CD14-positive monocyte (primary cell): ENCODE measurements at regions not wholly inside any gene's neighbourhood (a gene's known extent, or its start where the extent isn't known, plus 50 kb on each side); places are given as distances from the start of the nearest gene placed in this dataset.

Experiments used
- DNase-seq, 3 donors: peaks; one replicate each; pipeline ENCODE4 v3.0.0-alpha.2; 2011 to 2022
- H2AFZ ChIP-seq: 2 replicates; pipeline ENCODE4 v1.6.0; 2012; ENCODE audit warnings: mild to moderate bottlenecking, low read depth, low read length, inconsistent platforms; ENCODE audit not compliant: insufficient read depth, poor library complexity, severe bottlenecking
- H3K27ac ChIP-seq, 2 donors: 1 replicate in 1 of 2; 2 replicates in 1 of 2; pipeline ENCODE4 v1.5.1; 2012 to 2013; ENCODE audit warnings: low read length in 2 of 2, control low read depth in 1 of 2, inconsistent platforms in 1 of 2, low read depth in 1 of 2, mild to moderate bottlenecking in 1 of 2
- H3K27me3 ChIP-seq, 2 donors: one replicate each; pipeline versions ENCODE4 v1.6.0 to v1.6.1; 2011 to 2013; ENCODE audit warnings: low read length in 2 of 2; ENCODE audit not compliant: control insufficient read depth in 2 of 2, insufficient read depth in 2 of 2
- H3K36me3 ChIP-seq, 2 donors: replicated peaks in 1 of 2; 1 replicate in 1 of 2; 2 replicates in 1 of 2; pipeline versions ENCODE4 v1.5.1 to v1.6.1; 2012 to 2013; ENCODE audit warnings: low read length in 2 of 2, control low read depth in 1 of 2, inconsistent platforms in 1 of 2, mild to moderate bottlenecking in 1 of 2; ENCODE audit not compliant: insufficient read depth in 2 of 2, control insufficient read depth in 1 of 2
- H3K4me1 ChIP-seq, 2 donors: 1 replicate in 1 of 2; 2 replicates in 1 of 2; pipeline versions ENCODE4 v1.5.1 to v1.6.1; 2012 to 2013; ENCODE audit warnings: low read length in 2 of 2, control low read depth in 1 of 2, inconsistent platforms in 1 of 2, mild to moderate bottlenecking in 1 of 2, moderate library complexity in 1 of 2; ENCODE audit not compliant: insufficient read depth in 2 of 2, control insufficient read depth in 1 of 2
- H3K4me2 ChIP-seq: replicated peaks from 2 replicates; pipeline ENCODE3; 2012; ENCODE audit warnings: low read length, moderate library complexity, mild to moderate bottlenecking; ENCODE audit not compliant: poor library complexity, severe bottlenecking; ENCODE audit errors: extremely low read depth
- H3K4me3 ChIP-seq, 3 experiments: fragments of 200-600 bp in 1 of 3; sonication (generic) in 1 of 3; replicated peaks in 1 of 3; 1 replicate in 2 of 3; 2 replicates in 1 of 3; pipeline ENCODE4 v1.5.1; 2011 to 2013; ENCODE audit warnings: low read length in 3 of 3, mild to moderate bottlenecking in 3 of 3, control low read depth in 2 of 3, low read depth in 2 of 3, inconsistent platforms in 1 of 3, moderate library complexity in 1 of 3
- H3K79me2 ChIP-seq: 2 replicates; pipeline ENCODE4 v1.6.0; 2012; ENCODE audit warnings: mild to moderate bottlenecking, control low read depth, inconsistent platforms, low read length, moderate library complexity; ENCODE audit not compliant: insufficient read depth
- H3K9ac ChIP-seq: 2 replicates; pipeline ENCODE4 v1.6.0; 2017; ENCODE audit warnings: low read length, mild to moderate bottlenecking; ENCODE audit not compliant: insufficient read depth, poor library complexity, severe bottlenecking
- H3K9me3 ChIP-seq, 2 donors: replicated peaks in 1 of 2; 1 replicate in 1 of 2; 2 replicates in 1 of 2; pipeline versions ENCODE4 v1.5.1 to v1.6.1; 2012 to 2013; ENCODE audit warnings: low read length in 2 of 2, control low read depth in 1 of 2; ENCODE audit not compliant: control insufficient read depth in 1 of 2, insufficient read depth in 1 of 2
- H4K20me1 ChIP-seq: 2 replicates; pipeline ENCODE4 v1.6.0; 2012; ENCODE audit warnings: mild to moderate bottlenecking, low read length, control low read depth, moderate library complexity; ENCODE audit not compliant: insufficient read depth
- H3K27ac Mint-ChIP-seq, 7 donors: one replicate each; pipeline ENCODE4 v1.8.0; 2020; ENCODE audit warnings: mild to moderate bottlenecking in 7 of 7, mixed read lengths in 7 of 7, moderate library complexity in 6 of 7, inconsistent platforms in 2 of 7
- H3K27me3 Mint-ChIP-seq, 3 donors: one replicate each; pipeline ENCODE4 v1.8.0; 2021 to 2022; ENCODE audit warnings: low read depth in 3 of 3, mild to moderate bottlenecking in 3 of 3, mixed read lengths in 3 of 3, moderate library complexity in 3 of 3, inconsistent platforms in 1 of 3
- H3K36me3 Mint-ChIP-seq, 2 donors: one replicate each; pipeline ENCODE4 v1.8.0; 2020; ENCODE audit warnings: mixed read lengths in 2 of 2, inconsistent platforms in 1 of 2, mild to moderate bottlenecking in 1 of 2
- H3K4me1 Mint-ChIP-seq: one replicate; pipeline ENCODE4 v1.8.0; 2020; ENCODE audit warnings: mild to moderate bottlenecking, mixed read lengths
- H3K4me3 Mint-ChIP-seq, 2 donors: one replicate each; pipeline ENCODE4 v1.8.0; 2020; ENCODE audit warnings: mild to moderate bottlenecking in 2 of 2, mixed read lengths in 2 of 2, moderate library complexity in 1 of 2
- H3K9me3 Mint-ChIP-seq, 7 donors: one replicate each; pipeline ENCODE4 v1.8.0; 2020 to 2022; ENCODE audit warnings: mixed read lengths in 7 of 7, mild to moderate bottlenecking in 6 of 7, moderate library complexity in 6 of 7, inconsistent platforms in 2 of 7
- WGBS: methylation state at CpG from one replicate; pipeline ENCODE4 v1.1.5; 2013; ENCODE audit warnings: missing lambda C conversion rate; ENCODE audit not compliant: insufficient coverage; 5-methylcytosine and 5-hydroxymethylcytosine counted together
- intact Hi-C, 2 donors: fragments of 100-400 bp; cut with micrococcal nuclease; formaldehyde crosslinking; loops; one replicate each; pipeline versions ENCODE4 v1.15.0 to v1.15.1; 2023
- TF ChIP-seq, protein P1 (sequence below): fragments of 200-600 bp; IDR thresholded peaks from one replicate; pipeline ENCODE4 v1.8.0; 2022; ENCODE audit warnings: antibody characterized with exemption, mild to moderate bottlenecking

DNA sequence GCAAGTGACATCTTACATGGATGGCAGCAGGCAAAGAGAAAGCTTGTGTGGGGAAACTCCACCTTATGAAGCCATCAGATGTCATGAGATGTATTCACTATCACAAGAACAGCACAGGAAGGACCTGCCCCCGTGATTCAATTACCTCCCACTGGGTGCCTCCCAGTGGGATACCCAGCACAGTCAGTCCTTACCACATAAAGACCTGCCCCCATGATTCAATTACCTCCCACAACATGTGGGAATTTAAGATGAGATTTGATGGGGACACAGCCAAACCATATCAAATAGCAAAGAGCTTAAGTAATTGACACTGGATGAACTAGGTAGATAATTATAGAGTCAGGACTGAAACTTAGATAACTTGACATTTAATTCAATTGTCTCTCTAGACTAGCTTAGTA is 85.6 kb downstream of the SLIT2 start:
- H3K4me3 ChIP-seq: no peak overlapping the region
- H3K4me1 ChIP-seq: no peaks in the 10 kb centered on the region
- TF ChIP-seq, protein P1, sequence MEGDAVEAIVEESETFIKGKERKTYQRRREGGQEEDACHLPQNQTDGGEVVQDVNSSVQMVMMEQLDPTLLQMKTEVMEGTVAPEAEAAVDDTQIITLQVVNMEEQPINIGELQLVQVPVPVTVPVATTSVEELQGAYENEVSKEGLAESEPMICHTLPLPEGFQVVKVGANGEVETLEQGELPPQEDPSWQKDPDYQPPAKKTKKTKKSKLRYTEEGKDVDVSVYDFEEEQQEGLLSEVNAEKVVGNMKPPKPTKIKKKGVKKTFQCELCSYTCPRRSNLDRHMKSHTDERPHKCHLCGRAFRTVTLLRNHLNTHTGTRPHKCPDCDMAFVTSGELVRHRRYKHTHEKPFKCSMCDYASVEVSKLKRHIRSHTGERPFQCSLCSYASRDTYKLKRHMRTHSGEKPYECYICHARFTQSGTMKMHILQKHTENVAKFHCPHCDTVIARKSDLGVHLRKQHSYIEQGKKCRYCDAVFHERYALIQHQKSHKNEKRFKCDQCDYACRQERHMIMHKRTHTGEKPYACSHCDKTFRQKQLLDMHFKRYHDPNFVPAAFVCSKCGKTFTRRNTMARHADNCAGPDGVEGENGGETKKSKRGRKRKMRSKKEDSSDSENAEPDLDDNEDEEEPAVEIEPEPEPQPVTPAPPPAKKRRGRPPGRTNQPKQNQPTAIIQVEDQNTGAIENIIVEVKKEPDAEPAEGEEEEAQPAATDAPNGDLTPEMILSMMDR: no peak
- intact Hi-C loops: no loop called here
- no peak for DNase-seq
- WGBS: no CpG with 5 or more reads among the region's 1 CpG
- Mint-ChIP-seq H3K4me3 (no peak overlapping the region), H3K4me1 (no peaks in the 10 kb centered on the region), H3K27me3 (peaks cover 0 to 3% (median 2%) of the 10 kb centered on the region in 3 donors), H3K9me3 (peaks cover 0 to 2% (median 0%) of the 10 kb centered on the region in 7 donors), H3K27ac (no peak overlapping the region), H3K36me3 (no peaks in the 10 kb centered on the region)
- H3K9ac ChIP-seq: no peak overlapping the region
- no peak overlapping the region for H2AFZ ChIP-seq
- no peaks in the 10 kb centered on the region for H3K27me3 ChIP-seq
- no peaks in the 10 kb centered on the region for H4K20me1 ChIP-seq
- H3K36me3 ChIP-seq: no peaks in the 10 kb centered on the region
- no peaks in the 10 kb centered on the region for H3K79me2 ChIP-seq
- H3K27ac ChIP-seq: no peak overlapping the region
- no peaks in the 10 kb centered on the region for H3K9me3 ChIP-seq
- H3K4me2 ChIP-seq: no peak overlapping the region

DNA sequence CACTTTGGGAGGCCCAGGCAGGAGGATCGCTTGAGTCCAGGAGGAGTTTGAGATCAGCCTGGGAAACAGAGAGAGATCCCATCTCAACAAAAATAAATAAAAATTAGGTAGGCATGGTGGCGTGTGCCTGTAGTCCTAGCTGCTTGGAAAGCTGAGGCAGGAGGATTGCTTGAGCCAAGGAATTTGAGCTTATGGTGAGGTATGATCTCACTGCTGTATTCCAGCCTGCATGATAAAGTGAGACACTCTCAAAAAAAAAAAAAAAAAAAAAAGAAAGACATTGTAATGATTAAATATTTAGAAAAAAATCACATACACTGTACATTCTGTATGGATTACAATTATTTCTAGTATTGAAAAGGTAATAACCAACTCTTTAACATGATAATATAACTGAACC is 87.1 kb downstream of the SLIT2 start:
- H3K27me3 Mint-ChIP-seq: peaks cover 0 to 3% (median 2%) of the 10 kb centered on the region in 3 donors
- Histone ChIP-seq H4K20me1 (no peaks in the 10 kb centered on the region), H3K27me3 (no peaks in the 10 kb centered on the region), H3K27ac (no peak overlapping the region), H3K36me3 (no peaks in the 10 kb centered on the region), H3K79me2 (no peaks in the 10 kb centered on the region), H3K4me1 (no peaks in the 10 kb centered on the region), H3K4me2 (no peak overlapping the region), H2AFZ (no peak overlapping the region), H3K4me3 (no peak overlapping the region), H3K9me3 (no peaks in the 10 kb centered on the region), H3K9ac (no peak overlapping the region)
- intact Hi-C loops: no loop called here
- no peak overlapping the region for H3K27ac Mint-ChIP-seq
- H3K4me1 Mint-ChIP-seq: no peaks in the 10 kb centered on the region
- H3K36me3 Mint-ChIP-seq: no peaks in the 10 kb centered on the region
- WGBS: no CpG with 5 or more reads among the region's 2 CpGs
- no peak overlapping the region for H3K4me3 Mint-ChIP-seq
- TF ChIP-seq, protein P1: no peak
- peaks cover 0 to 2% (median 0%) of the 10 kb centered on the region in 7 donors for H3K9me3 Mint-ChIP-seq
- no peak for DNase-seq
